GM18498 (cell line): ENCODE measurements at regions not wholly inside any gene's neighbourhood (a gene's known extent, or its start where the extent isn't known, plus 50 kb on each side); places are given as distances from the start of the nearest gene placed in this dataset.

ENCODE experiments used
- ATAC-seq: cut with Tn5 transposase; IDR thresholded peaks from one replicate; pipeline ENCODE4 v1.9.1; 2021; ENCODE audit warnings: mild to moderate bottlenecking, moderate library complexity; ENCODE audit not compliant: unreplicated experiment

GRCh38 chr3:127132876-127133275, 60.1 kb upstream of the PRR23E start:
- ATAC-seq = no peak

- ATAC-seq = no peak
Measured at GRCh38 chr3:127133971-127134370, 59.0 kb upstream of the PRR23E start.

- no peak for ATAC-seq
Measured at GRCh38 chr3:127134466-127134865, 58.5 kb upstream of the PRR23E start.

GRCh38 chr3:127134887-127135240, 58.1 kb upstream of the PRR23E start:
- no peak for ATAC-seq

GRCh38 chr3:127135241-127136023, 57.5 kb upstream of the PRR23E start:
- ATAC-seq = no peak

- no peak for ATAC-seq
Measured at GRCh38 chr3:127136024-127136600, 56.8 kb upstream of the PRR23E start.

- no peak for ATAC-seq
Measured at GRCh38 chr3:127136706-127137105, 56.2 kb upstream of the PRR23E start.

- no peak for ATAC-seq
Measured at GRCh38 chr3:127137113-127137512, 55.8 kb upstream of the PRR23E start.

- ATAC-seq = no peak
Measured at GRCh38 chr3:127137757-127138536, 55.0 kb upstream of the PRR23E start.

- no peak for ATAC-seq
Measured at GRCh38 chr3:127139601-127140500, 53.1 kb upstream of the PRR23E start.

- no peak for ATAC-seq
Measured at GRCh38 chr3:127140501-127141460, 52.1 kb upstream of the PRR23E start.

- ATAC-seq = no peak
Measured at GRCh38 chr3:127141921-127142730, 50.8 kb upstream of the PRR23E start.
